ENCODE measurements at regions not wholly inside any gene's neighbourhood (a gene's known extent, or its start where the extent isn't known, plus 50 kb on each side); places are given as distances from the start of the nearest gene placed in this dataset.

GRCh38 chr11:112770487-112770886, 190.7 kb upstream of the NCAM1 start:
- ATAC-seq (ENCODE audit: insufficient number of reproducible peaks, low FRiP score, low read depth): no peak
- H3K27me3 ChIP-seq (replicated peaks; ENCODE audit: insufficient read depth): no peaks in the 10 kb centered on the region
- no peaks in the 10 kb centered on the region for H3K4me1 ChIP-seq (ENCODE audit: control insufficient read depth in 1 of 2, low read depth in 2 of 2)

GRCh38 chr11:112771851-112772250, 189.4 kb upstream of the NCAM1 start:
- no peak for DNase-seq (ENCODE audit: low spot score)
- Histone ChIP-seq H3K4me3 (no peak overlapping the region), H3K27me3 (replicated peaks; ENCODE audit: insufficient read depth) (no peaks in the 10 kb centered on the region), H3K9me3 (no peaks in the 10 kb centered on the region), H3K27ac (no peak overlapping the region), H3K36me3 (no peaks in the 10 kb centered on the region), H3K4me1 (ENCODE audit: control insufficient read depth in 1 of 2, low read depth in 2 of 2) (peaks cover 0 to 5% of the 10 kb centered on the region in 2 donors)
- no peak for TF ChIP-seq CTCF (IDR thresholded peaks at IDR 0.05)
- ATAC-seq (ENCODE audit: insufficient number of reproducible peaks, low FRiP score, low read depth): no peak

More at GRCh38 chr11:112770487-112770886, 190.7 kb upstream of the NCAM1 start:
- Histone ChIP-seq H3K9me3 (no peaks in the 10 kb centered on the region), H3K27ac (no peak overlapping the region), H3K4me3 (no peak overlapping the region), H3K36me3 (no peaks in the 10 kb centered on the region)
- no peak for TF ChIP-seq CTCF (IDR thresholded peaks at IDR 0.05)
- DNase-seq (ENCODE audit: low spot score): no peak

GRCh38 chr11:112773264-112773663, 188.0 kb upstream of the NCAM1 start:
- Histone ChIP-seq H3K36me3 (no peaks in the 10 kb centered on the region), H3K27me3 (replicated peaks; ENCODE audit: insufficient read depth) (no peaks in the 10 kb centered on the region), H3K4me3 (no peak overlapping the region), H3K4me1 (ENCODE audit: control insufficient read depth in 1 of 2, low read depth in 2 of 2) (peaks cover 4 to 13% of the 10 kb centered on the region in 2 donors), H3K9me3 (no peaks in the 10 kb centered on the region), H3K27ac (no peak overlapping the region)
- TF ChIP-seq CTCF (IDR thresholded peaks at IDR 0.05): no peak
- DNase-seq (ENCODE audit: low spot score) (no peak), ATAC-seq (ENCODE audit: insufficient number of reproducible peaks, low FRiP score, low read depth) (no peak)

- Histone ChIP-seq H3K4me3 (no peak overlapping the region), H3K4me1 (ENCODE audit: control insufficient read depth in 1 of 2, low read depth in 2 of 2) (peaks cover 4 to 28% of the 10 kb centered on the region in 2 donors), H3K9me3 (no peaks in the 10 kb centered on the region), H3K27me3 (replicated peaks; ENCODE audit: insufficient read depth) (no peaks in the 10 kb centered on the region), H3K36me3 (no peaks in the 10 kb centered on the region), H3K27ac (no peak overlapping the region)
- DNase-seq (ENCODE audit: low spot score): no peak
- no peak for ATAC-seq (ENCODE audit: insufficient number of reproducible peaks, low FRiP score, low read depth)
- TF ChIP-seq CTCF (IDR thresholded peaks at IDR 0.05): no peak
Observed at GRCh38 chr11:112776834-112777233, 184.4 kb upstream of the NCAM1 start.

GRCh38 chr11:112777283-112777751, 183.9 kb upstream of the NCAM1 start:
- DNase-seq (ENCODE audit: low spot score) (no peak), ATAC-seq (ENCODE audit: insufficient number of reproducible peaks, low FRiP score, low read depth) (no peak)
- TF ChIP-seq CTCF (IDR thresholded peaks at IDR 0.05): no peak
- no peak overlapping the region for H3K4me3 ChIP-seq
- H3K9me3 ChIP-seq: no peaks in the 10 kb centered on the region
- no peaks in the 10 kb centered on the region for H3K27me3 ChIP-seq (replicated peaks; ENCODE audit: insufficient read depth)
- H3K36me3 ChIP-seq: no peaks in the 10 kb centered on the region
- H3K27ac ChIP-seq: no peak overlapping the region
- H3K4me1 ChIP-seq (ENCODE audit: control insufficient read depth in 1 of 2, low read depth in 2 of 2): peaks cover 4 to 28% of the 10 kb centered on the region in 2 donors
